Heart left ventricle (tissue), 16 donors: ENCODE measurements at regions not wholly inside any gene's neighbourhood (a gene's known extent, or its start where the extent isn't known, plus 50 kb on each side); places are given as distances from the start of the nearest gene placed in this dataset.

ENCODE experiments used
- ATAC-seq, 4 donors: fragments of 200-7000 bp; cut with Tn5 transposase; one replicate each; pipeline ENCODE4 v1.9.1; 2020 to 2022; ENCODE audit warnings: moderate library complexity in 4 of 4, mild to moderate bottlenecking in 3 of 4, moderate number of reproducible peaks in 1 of 4
- DNase-seq, 5 donors: peaks; one replicate each; pipeline ENCODE4 v3.0.0-alpha.2; 2020
- H3K27ac ChIP-seq, 12 donors: fragments of 200-600 bp; sonication (generic) in 4 of 12; one replicate each; pipeline versions ENCODE4 v1.5.0 to v1.8.0; 2016 to 2022; ENCODE audit warnings: mild to moderate bottlenecking in 2 of 12
- H3K27me3 ChIP-seq, 9 donors: fragments of 200-600 bp; sonication (generic) in 2 of 9; one replicate each; pipeline versions ENCODE4 v1.5.1 to v1.8.0; 2016 to 2022; ENCODE audit warnings: mild to moderate bottlenecking in 3 of 9
- H3K36me3 ChIP-seq, 9 donors: fragments of 200-600 bp; sonication (generic) in 2 of 9; one replicate each; pipeline versions ENCODE4 v1.5.0 to v1.8.0; 2018 to 2022; ENCODE audit warnings: mild to moderate bottlenecking in 2 of 9
- H3K4me1 ChIP-seq, 12 donors: fragments of 200-600 bp; sonication (generic) in 4 of 12; one replicate each; pipeline versions ENCODE4 v1.5.0 to v1.8.0; 2016 to 2022; ENCODE audit warnings: mild to moderate bottlenecking in 3 of 12
- H3K4me3 ChIP-seq, 12 donors: fragments of 200-600 bp; sonication (generic) in 4 of 12; one replicate each; pipeline versions ENCODE4 v1.5.0 to v1.8.0; 2017 to 2022; ENCODE audit warnings: mild to moderate bottlenecking in 9 of 12, moderate library complexity in 4 of 12
- H3K9me3 ChIP-seq, 12 donors: fragments of 200-600 bp; sonication (generic) in 4 of 12; one replicate each; pipeline versions ENCODE4 v1.5.0 to v1.8.0; 2016 to 2022; ENCODE audit warnings: mild to moderate bottlenecking in 1 of 12
- POLR2A ChIP-seq, 2 donors: fragments of 450-650 bp; IDR thresholded peaks; one replicate each; pipeline ENCODE4 v1.6.1; 2017; ENCODE audit warnings: antibody characterized with exemption in 2 of 2, mild to moderate bottlenecking in 2 of 2, moderate library complexity in 2 of 2
- WGBS, 4 donors: extraction: QIAGEN DNeasy Blood & Tissue Kit in 2 of 4; methylation state at CpG; one replicate each; pipeline versions ENCODE4 v1.1.5 to v1.1.7; 2013 to 2018; 5-methylcytosine and 5-hydroxymethylcytosine counted together
- intact Hi-C, 10 donors: fragments of 100-400 bp; cut with DNase I; formaldehyde crosslinking; loops; one replicate each; pipeline versions ENCODE4 v1.11.1 to v1.14.2; 2022
- TF ChIP-seq, protein P1 (sequence below), 12 donors: fragments of 200-600 bp; sonication (generic) in 4 of 12; IDR thresholded peaks; one replicate each; pipeline versions ENCODE4 v1.5.0 to v1.8.0; 2018 to 2022; ENCODE audit warnings: antibody characterized with exemption in 12 of 12, mild to moderate bottlenecking in 5 of 12
- donor health status: ischemic (EF 13 %, LVEDD 7.1; RV severe dilation, severe dysfunction).
- donor health status: healthy with polysubstance abuse.
- donor health status: DM: no; HTN: yes; CAD: no.
- donor health status: DM: no; HTN: no; CAD: no.
- donor health status: ischemic (EF 25% LVEDD 6.9; RV normal size, moderate dysfunction).
- donor health status: ischemic (EF 25% LVEDD 5.7; RV mildly dilated, moderate dysfunction).
- donor health status: healthy.
- donor health status: DM: yes; HTN: yes; CAD: no.
- donor health status: ischemic (EF 35%, LVEDD 5.7; RV mildly dilated, moderate dysfunction).
- donor health status: nonischemic (EF 11% LVEDD 7.7; RV severe dilation, severe dysfunction).
- donor health status: DM: yes; HTN: yes; CAD: no.
- donor health status: PGD.
- donor health status: ischemic (EF 29% LVEDD 5.4; RV normal size, mild dysfunction).
- donor health status: nonischemic (EF 23%, LVEDD 6.1; RV moderate dilation, normal function).

- intact Hi-C loops: loop anchor here in 2 of 10 donors (5.0 to 10.0 kb wide), 2 partner anchors 184 to 332 kb away; no protein-coding TSS in a partner anchor
- ATAC-seq (no peak), DNase-seq (no peak)
- no peak overlapping the region for H3K4me3 ChIP-seq
- no peaks in the 10 kb centered on the region for H3K9me3 ChIP-seq
- no peak overlapping the region for H3K27ac ChIP-seq
- H3K36me3 ChIP-seq: no peaks in the 10 kb centered on the region
- TF ChIP-seq, protein P1, sequence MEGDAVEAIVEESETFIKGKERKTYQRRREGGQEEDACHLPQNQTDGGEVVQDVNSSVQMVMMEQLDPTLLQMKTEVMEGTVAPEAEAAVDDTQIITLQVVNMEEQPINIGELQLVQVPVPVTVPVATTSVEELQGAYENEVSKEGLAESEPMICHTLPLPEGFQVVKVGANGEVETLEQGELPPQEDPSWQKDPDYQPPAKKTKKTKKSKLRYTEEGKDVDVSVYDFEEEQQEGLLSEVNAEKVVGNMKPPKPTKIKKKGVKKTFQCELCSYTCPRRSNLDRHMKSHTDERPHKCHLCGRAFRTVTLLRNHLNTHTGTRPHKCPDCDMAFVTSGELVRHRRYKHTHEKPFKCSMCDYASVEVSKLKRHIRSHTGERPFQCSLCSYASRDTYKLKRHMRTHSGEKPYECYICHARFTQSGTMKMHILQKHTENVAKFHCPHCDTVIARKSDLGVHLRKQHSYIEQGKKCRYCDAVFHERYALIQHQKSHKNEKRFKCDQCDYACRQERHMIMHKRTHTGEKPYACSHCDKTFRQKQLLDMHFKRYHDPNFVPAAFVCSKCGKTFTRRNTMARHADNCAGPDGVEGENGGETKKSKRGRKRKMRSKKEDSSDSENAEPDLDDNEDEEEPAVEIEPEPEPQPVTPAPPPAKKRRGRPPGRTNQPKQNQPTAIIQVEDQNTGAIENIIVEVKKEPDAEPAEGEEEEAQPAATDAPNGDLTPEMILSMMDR (IDR thresholded peaks at IDR 0.05): no peak
- TF ChIP-seq POLR2A (IDR thresholded peaks at IDR 0.05): no peak
- H3K4me1 ChIP-seq: no peaks in the 10 kb centered on the region
- 91 to 95% (median 93%) methylated on average over 3 of the region's 3 CpGs for WGBS, 4 donors
- peaks cover 0 to 4% (median 0%) of the 10 kb centered on the region in 9 donors for H3K27me3 ChIP-seq
These were observed 96.9 kb upstream of the NT5E start for GRCh38 chr6:85353012-85353411.

- Histone ChIP-seq H3K4me3 (no peak overlapping the region), H3K4me1 (no peaks in the 10 kb centered on the region), H3K9me3 (no peaks in the 10 kb centered on the region), H3K27me3 (no peaks in the 10 kb centered on the region), H3K27ac (no peak overlapping the region), H3K36me3 (no peaks in the 10 kb centered on the region)
- 78 to 94% (median 82%) methylated on average over 5 of the region's 5 CpGs for WGBS, 4 donors
- DNase-seq (no peak), ATAC-seq (no peak)
- intact Hi-C loops: no loop called here
- TF ChIP-seq, protein P1 (IDR thresholded peaks at IDR 0.05): peak in 2 of 12 donors; percentile 10 to 39
- TF ChIP-seq POLR2A (IDR thresholded peaks at IDR 0.05): no peak
These were observed 101.2 kb upstream of the NT5E start for GRCh38 chr6:85348643-85349042.

DNA sequence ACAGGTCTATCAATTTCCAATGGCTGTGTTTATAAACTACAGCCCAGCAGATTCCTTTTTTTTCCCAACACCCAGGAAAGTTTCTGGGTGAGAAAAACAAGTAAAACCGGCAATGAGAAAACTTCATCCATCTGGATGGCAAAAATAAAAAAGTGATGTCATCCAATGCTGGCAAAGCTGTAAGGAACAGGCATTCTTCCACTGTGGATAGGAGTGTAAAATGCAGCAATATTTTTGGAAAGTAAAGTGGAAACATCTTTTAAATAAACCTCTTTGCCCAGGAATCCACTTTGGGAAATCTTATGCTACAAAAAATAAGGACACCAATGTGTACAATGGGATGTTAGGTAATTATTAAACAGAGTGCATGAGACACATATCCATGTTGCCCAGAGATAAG lies 102.1 kb upstream of the NT5E start:
- TF ChIP-seq, protein P1 (IDR thresholded peaks at IDR 0.05): no peak
- TF ChIP-seq POLR2A (IDR thresholded peaks at IDR 0.05): no peak
- DNase-seq (no peak), ATAC-seq (no peak)
- Histone ChIP-seq H3K36me3 (no peaks in the 10 kb centered on the region), H3K27ac (no peak overlapping the region), H3K4me1 (no peaks in the 10 kb centered on the region), H3K9me3 (no peaks in the 10 kb centered on the region), H3K4me3 (no peak overlapping the region), H3K27me3 (no peaks in the 10 kb centered on the region)
- WGBS, 4 donors: 42 to 72% (median 46%) methylated on average over 1 of the region's 1 CpG
- intact Hi-C loops: no loop called here

DNA sequence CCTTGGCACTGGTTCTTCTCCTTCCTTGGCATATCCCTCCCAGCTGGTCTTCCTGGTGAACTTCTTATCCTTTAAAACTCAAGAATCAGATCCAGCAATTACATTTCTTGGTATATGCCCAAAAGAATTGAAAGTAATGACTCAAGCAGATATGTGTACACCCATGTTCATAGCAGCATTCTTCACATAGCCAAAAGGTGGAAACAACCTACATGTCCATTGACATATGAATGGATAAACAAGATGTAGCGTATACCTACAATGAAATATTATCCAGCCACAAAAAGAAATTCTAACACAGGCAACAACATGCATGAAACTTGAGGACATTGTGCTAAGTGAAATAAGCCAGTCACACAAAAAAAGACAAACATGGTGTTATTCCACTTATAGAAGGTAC lies 103.7 kb upstream of the NT5E start:
- Histone ChIP-seq H3K4me3 (no peak overlapping the region), H3K27ac (no peak overlapping the region), H3K36me3 (no peaks in the 10 kb centered on the region), H3K27me3 (no peaks in the 10 kb centered on the region), H3K4me1 (no peaks in the 10 kb centered on the region), H3K9me3 (no peaks in the 10 kb centered on the region)
- WGBS, 4 donors: 91 to 95% (median 94%) methylated on average over 1 of the region's 1 CpG
- TF ChIP-seq, protein P1 (IDR thresholded peaks at IDR 0.05): no peak
- no peak for TF ChIP-seq POLR2A (IDR thresholded peaks at IDR 0.05)
- ATAC-seq (no peak), DNase-seq (no peak)
- intact Hi-C loops: no loop called here
